SU-DHL-6 (cell line): ENCODE measurements at regions not wholly inside any gene's neighbourhood (a gene's known extent, or its start where the extent isn't known, plus 50 kb on each side); places are given as distances from the start of the nearest gene placed in this dataset.

Source experiments
- H2AFZ ChIP-seq: fragments of 200-600 bp; sonication (generic); 2 replicates; pipeline ENCODE4 v1.6.1; 2014; ENCODE audit warnings: low read depth, mild to moderate bottlenecking, moderate library complexity, mixed read lengths, antibody characterized with exemption, low read length; ENCODE audit not compliant: severe bottlenecking
- H3F3A ChIP-seq: fragments of 200-600 bp; shearing (Covaris generic); 2 replicates; pipeline ENCODE4 v1.6.0; 2016; ENCODE audit warnings: antibody characterized with exemption, mild to moderate bottlenecking; ENCODE audit not compliant: insufficient read depth
- H3K27ac ChIP-seq: fragments of 200-600 bp; sonication (generic); 2 replicates; pipeline ENCODE4 v1.5.1; 2016; ENCODE audit warnings: low read depth, mild to moderate bottlenecking, low read length, moderate library complexity, mixed read lengths
- H3K27me3 ChIP-seq: fragments of 200-600 bp; sonication (generic), shearing (Covaris generic); 2 replicates; pipeline ENCODE4 v1.6.0; 2014; ENCODE audit warnings: mild to moderate bottlenecking, low read length
- H3K36me3 ChIP-seq: fragments of 200-600 bp; sonication (generic); 2 replicates; pipeline ENCODE4 v1.6.1; 2014; ENCODE audit warnings: mild to moderate bottlenecking, low read length, mixed read lengths
- H3K4me2 ChIP-seq: fragments of 300-600, 200-600 bp; shearing (Covaris generic), sonication (generic); 2 replicates; pipeline ENCODE4 v1.6.0; 2014; ENCODE audit warnings: low read length, low read depth, mild to moderate bottlenecking; ENCODE audit not compliant: poor library complexity, severe bottlenecking
- H3K4me3 ChIP-seq: fragments of 200-600 bp; sonication (generic); 2 replicates; pipeline ENCODE4 v1.5.1; 2014; ENCODE audit warnings: antibody characterized with exemption, low read length, mild to moderate bottlenecking, mixed read lengths; ENCODE audit not compliant: insufficient read depth, poor library complexity, severe bottlenecking
- H3K79me2 ChIP-seq: fragments of 200-600 bp; sonication (generic); 2 replicates; pipeline ENCODE4 v1.6.1; 2014; ENCODE audit warnings: mild to moderate bottlenecking, low read length, moderate library complexity; ENCODE audit not compliant: insufficient read depth
- H3K9ac ChIP-seq: fragments of 200-600 bp; sonication (generic); 2 replicates; pipeline ENCODE4 v1.7.0; 2014; ENCODE audit warnings: mild to moderate bottlenecking, low read length
- H3K9me2 ChIP-seq: fragments of 200-600 bp; sonication (generic); replicated peaks from 2 replicates; pipeline ENCODE4 v1.6.1; 2014; ENCODE audit warnings: low read length; ENCODE audit not compliant: insufficient read depth
- H3K9me3 ChIP-seq: fragments of 200-600 bp; sonication (generic); 2 replicates; pipeline ENCODE4 v1.6.1; 2014; ENCODE audit warnings: low read length, mixed read lengths; ENCODE audit not compliant: insufficient read depth
- H4K20me1 ChIP-seq: fragments of 200-600 bp; sonication (generic); 2 replicates; pipeline ENCODE4 v1.6.1; 2014; ENCODE audit warnings: low read depth, mild to moderate bottlenecking, antibody characterized with exemption, low read length, moderate library complexity, mixed read lengths
- EZH2phosphoT487 ChIP-seq: fragments of 200-600 bp; sonication (generic), shearing (Covaris generic); conservative IDR thresholded peaks from 2 replicates; pipeline ENCODE4 v1.6.1; 2018; ENCODE audit warnings: mild to moderate bottlenecking, antibody characterized with exemption, low read length, moderate library complexity, mixed read lengths
- TF ChIP-seq, protein P1 (sequence below): fragments of 200-600 bp; sonication (generic); IDR thresholded peaks from one replicate; pipeline ENCODE4 v1.5.1; 2017; ENCODE audit warnings: antibody characterized with exemption, mild to moderate bottlenecking, low read length, moderate library complexity; ENCODE audit not compliant: insufficient read depth, poor library complexity, severe bottlenecking

DNA sequence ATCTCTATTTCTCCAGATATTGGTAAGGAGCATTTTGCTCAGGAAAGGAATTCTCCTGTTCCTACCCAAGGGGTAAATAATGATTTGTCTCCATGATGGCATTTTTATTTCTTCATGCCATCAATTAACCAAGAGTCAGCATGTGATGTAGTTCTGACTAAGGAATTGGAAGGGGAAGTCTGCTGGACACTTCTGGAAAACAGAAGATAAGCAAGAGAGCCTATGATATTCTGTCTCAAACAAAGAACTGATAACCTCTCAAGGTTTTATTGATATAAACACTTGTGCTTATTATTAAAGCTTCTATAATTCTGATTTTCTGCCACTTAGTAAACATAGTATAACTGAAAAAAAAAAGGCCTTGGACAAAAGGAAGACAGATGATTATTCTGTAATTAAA, 673.0 kb upstream of the CHORDC1 start:
- TF ChIP-seq, protein P1, sequence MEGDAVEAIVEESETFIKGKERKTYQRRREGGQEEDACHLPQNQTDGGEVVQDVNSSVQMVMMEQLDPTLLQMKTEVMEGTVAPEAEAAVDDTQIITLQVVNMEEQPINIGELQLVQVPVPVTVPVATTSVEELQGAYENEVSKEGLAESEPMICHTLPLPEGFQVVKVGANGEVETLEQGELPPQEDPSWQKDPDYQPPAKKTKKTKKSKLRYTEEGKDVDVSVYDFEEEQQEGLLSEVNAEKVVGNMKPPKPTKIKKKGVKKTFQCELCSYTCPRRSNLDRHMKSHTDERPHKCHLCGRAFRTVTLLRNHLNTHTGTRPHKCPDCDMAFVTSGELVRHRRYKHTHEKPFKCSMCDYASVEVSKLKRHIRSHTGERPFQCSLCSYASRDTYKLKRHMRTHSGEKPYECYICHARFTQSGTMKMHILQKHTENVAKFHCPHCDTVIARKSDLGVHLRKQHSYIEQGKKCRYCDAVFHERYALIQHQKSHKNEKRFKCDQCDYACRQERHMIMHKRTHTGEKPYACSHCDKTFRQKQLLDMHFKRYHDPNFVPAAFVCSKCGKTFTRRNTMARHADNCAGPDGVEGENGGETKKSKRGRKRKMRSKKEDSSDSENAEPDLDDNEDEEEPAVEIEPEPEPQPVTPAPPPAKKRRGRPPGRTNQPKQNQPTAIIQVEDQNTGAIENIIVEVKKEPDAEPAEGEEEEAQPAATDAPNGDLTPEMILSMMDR = no peak
- TF ChIP-seq EZH2phosphoT487 = no peak
- no peak overlapping the region for H2AFZ ChIP-seq
- H3K36me3 ChIP-seq = no peaks in the 10 kb centered on the region

DNA sequence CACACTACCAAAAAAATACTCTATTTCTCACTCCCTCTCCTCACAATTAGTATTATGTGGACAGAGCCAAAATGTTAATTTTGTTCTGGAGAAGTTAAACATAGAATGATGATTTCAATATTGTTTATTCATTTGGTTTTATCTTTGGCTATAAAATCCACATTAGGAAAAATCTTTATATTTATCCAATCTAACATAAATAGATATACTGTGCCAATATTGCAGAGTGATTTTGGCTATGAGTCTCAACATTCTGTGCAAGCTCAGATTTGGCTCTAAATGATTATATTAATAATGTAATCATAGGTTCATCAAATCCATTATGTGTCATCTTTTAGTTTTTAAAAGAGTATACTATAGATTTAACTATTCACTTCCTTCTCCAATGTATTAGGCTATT, 667.5 kb upstream of the CHORDC1 start:
- H3K27me3 ChIP-seq = no peaks in the 10 kb centered on the region
- TF ChIP-seq EZH2phosphoT487 = no peak
- TF ChIP-seq, protein P1 = no peak
- no peak overlapping the region for H3K4me3 ChIP-seq
- no peak overlapping the region for H3K27ac ChIP-seq
- no peak overlapping the region for H3K9ac ChIP-seq
- H2AFZ ChIP-seq = no peak overlapping the region
- no peaks in the 10 kb centered on the region for H3K79me2 ChIP-seq
- H3F3A ChIP-seq = no peaks in the 10 kb centered on the region
- H4K20me1 ChIP-seq = no peaks in the 10 kb centered on the region
- H3K36me3 ChIP-seq = no peaks in the 10 kb centered on the region
- no peak overlapping the region for H3K4me2 ChIP-seq
- no peaks in the 10 kb centered on the region for H3K9me3 ChIP-seq
- H3K9me2 ChIP-seq = no peaks in the 10 kb centered on the region

More for the DNA sequence above, 673.0 kb upstream of the CHORDC1 start:
- no peaks in the 10 kb centered on the region for H3K9me3 ChIP-seq
- no peaks in the 10 kb centered on the region for H3K27me3 ChIP-seq
- H3K79me2 ChIP-seq = no peaks in the 10 kb centered on the region
- H3K9me2 ChIP-seq = no peaks in the 10 kb centered on the region
- H3K27ac ChIP-seq = no peak overlapping the region
- H3K4me3 ChIP-seq = no peak overlapping the region
- H3F3A ChIP-seq = no peaks in the 10 kb centered on the region
- no peak overlapping the region for H3K9ac ChIP-seq
- H4K20me1 ChIP-seq = no peaks in the 10 kb centered on the region
- no peak overlapping the region for H3K4me2 ChIP-seq

DNA sequence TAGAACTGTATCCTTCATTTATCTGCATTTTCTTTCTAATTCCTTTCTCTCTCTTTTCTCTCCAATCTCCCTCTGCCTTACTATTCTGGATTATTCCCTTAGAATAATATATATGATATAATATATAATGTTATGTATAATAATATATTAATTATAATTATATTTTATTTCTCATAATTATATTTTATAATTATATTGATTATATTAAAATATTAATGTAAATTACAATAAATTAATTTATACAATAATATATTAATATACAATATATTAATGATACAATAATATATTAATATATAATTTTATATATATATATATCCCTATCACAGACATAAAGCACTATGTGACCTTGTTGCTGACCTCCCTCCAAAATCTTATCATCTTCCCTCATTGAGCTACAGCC, 661.3 kb upstream of the CHORDC1 start:
- H3K9me2 ChIP-seq = no peaks in the 10 kb centered on the region
- H3K9ac ChIP-seq = no peak overlapping the region
- H3K9me3 ChIP-seq = no peaks in the 10 kb centered on the region
- H3K27ac ChIP-seq = no peak overlapping the region
- no peaks in the 10 kb centered on the region for H3F3A ChIP-seq
- H3K79me2 ChIP-seq = no peaks in the 10 kb centered on the region
- H3K27me3 ChIP-seq = no peaks in the 10 kb centered on the region
- TF ChIP-seq EZH2phosphoT487 = no peak
- TF ChIP-seq, protein P1 = no peak
- no peak overlapping the region for H2AFZ ChIP-seq
- no peak overlapping the region for H3K4me2 ChIP-seq
- H3K36me3 ChIP-seq = no peaks in the 10 kb centered on the region
- no peaks in the 10 kb centered on the region for H4K20me1 ChIP-seq
- no peak overlapping the region for H3K4me3 ChIP-seq
